ENCODE measurements at regions not wholly inside any gene's neighbourhood (a gene's known extent, or its start where the extent isn't known, plus 50 kb on each side); places are given as distances from the start of the nearest gene placed in this dataset.
A peak's percentile ranks its signal among the peaks of the same experiment; 100 is the strongest.

GRCh38 chr10:69684020-69684980 lies 54.3 kb downstream of the FAM241B start:
- no peak for DNase-seq (ENCODE audit: low read depth)

- DNase-seq (ENCODE audit: low read depth) = no peak
These were observed 54.9 kb downstream of the FAM241B start for GRCh38 chr10:69684981-69685353.

- no peak for DNase-seq (ENCODE audit: low read depth)
These were observed 55.4 kb downstream of the FAM241B start for GRCh38 chr10:69685426-69685801.

- DNase-seq (ENCODE audit: low read depth) = no peak
These were observed 55.9 kb downstream of the FAM241B start for GRCh38 chr10:69685802-69686585.

GRCh38 chr10:69686866-69687265 lies 56.8 kb downstream of the FAM241B start:
- DNase-seq (ENCODE audit: low read depth) = no peak

- no peak for DNase-seq (ENCODE audit: low read depth)
These were observed 57.4 kb downstream of the FAM241B start for GRCh38 chr10:69687426-69687825.

GRCh38 chr10:69692267-69692666 lies 62.2 kb downstream of the FAM241B start:
- no peak for DNase-seq (ENCODE audit: low read depth)

GRCh38 chr10:69692891-69693290 lies 62.8 kb downstream of the FAM241B start:
- DNase-seq (ENCODE audit: low read depth) = no peak

GRCh38 chr10:69693886-69694285 lies 63.8 kb downstream of the FAM241B start:
- no peak for DNase-seq (ENCODE audit: low read depth)

GRCh38 chr10:69696073-69696731 lies 66.2 kb downstream of the FAM241B start:
- DNase-seq (ENCODE audit: low read depth) = peak; percentile 93

- DNase-seq (ENCODE audit: low read depth) = no peak
These were observed 67.0 kb downstream of the FAM241B start for GRCh38 chr10:69697006-69697405.

- DNase-seq (ENCODE audit: low read depth) = no peak
These were observed 73.2 kb downstream of the FAM241B start for GRCh38 chr10:69703256-69703655.

- peak; percentile 79 for DNase-seq (ENCODE audit: low read depth)
These were observed 74.0 kb downstream of the FAM241B start for GRCh38 chr10:69703766-69704630.

- DNase-seq (ENCODE audit: low read depth) = no peak
These were observed 79.4 kb downstream of the FAM241B start for GRCh38 chr10:69709366-69709941.

GRCh38 chr10:69710008-69710888 lies 80.2 kb downstream of the FAM241B start:
- DNase-seq (ENCODE audit: low read depth) = no peak

- DNase-seq (ENCODE audit: low read depth) = no peak
These were observed 82.3 kb downstream of the FAM241B start for GRCh38 chr10:69712342-69712741.

- DNase-seq (ENCODE audit: low read depth) = no peak
These were observed 84.5 kb downstream of the FAM241B start for GRCh38 chr10:69714572-69714971.

- DNase-seq (ENCODE audit: low read depth) = peak; percentile 23
These were observed 85.3 kb downstream of the FAM241B start for GRCh38 chr10:69715156-69715898.

Measured in HT1080 (cell line).